GM23338 (cell line): ENCODE measurements at regions not wholly inside any gene's neighbourhood (a gene's known extent, or its start where the extent isn't known, plus 50 kb on each side); places are given as distances from the start of the nearest gene placed in this dataset.

Experiments
- ATAC-seq: fragments of 200-7000 bp; cut with Tn5 transposase; 3 replicates; pipeline ENCODE4 v1.9.1; 2020
- DNase-seq: peaks from one replicate; pipeline ENCODE4 v3.0.0-alpha.2; 2015; ENCODE audit warnings: low spot score
- H2AFZ ChIP-seq: fragments of 200-600 bp; sonication (generic); 2 replicates; pipeline ENCODE4 v1.8.0; 2016; ENCODE audit warnings: antibody characterized with exemption, mild to moderate bottlenecking, moderate library complexity
- H3F3A ChIP-seq: fragments of 200-600 bp; sonication (generic); replicated peaks from 2 replicates; pipeline ENCODE4 v1.8.0; 2017; ENCODE audit warnings: antibody characterized with exemption, mixed run types, low read depth
- H3K27ac ChIP-seq: fragments of 200-600 bp; sonication (generic); 2 replicates; pipeline ENCODE4 v1.6.1; 2016; ENCODE audit warnings: low read depth
- H3K27me3 ChIP-seq: fragments of 200-600 bp; sonication (generic); 2 replicates; pipeline ENCODE4 v1.8.0; 2016; ENCODE audit warnings: mild to moderate bottlenecking, mixed run types, moderate library complexity; ENCODE audit not compliant: insufficient read depth
- H3K36me3 ChIP-seq: fragments of 200-600 bp; sonication (generic); 2 replicates; pipeline ENCODE4 v1.8.0; 2016; ENCODE audit warnings: mild to moderate bottlenecking; ENCODE audit not compliant: insufficient read depth
- H3K4me1 ChIP-seq: fragments of 200-600 bp; sonication (generic); 2 replicates; pipeline ENCODE4 v1.8.0; 2016; ENCODE audit warnings: mild to moderate bottlenecking, moderate library complexity; ENCODE audit not compliant: insufficient read depth
- H3K4me2 ChIP-seq: fragments of 200-600 bp; sonication (generic); 2 replicates; pipeline ENCODE4 v1.7.1; 2017; ENCODE audit warnings: mixed run types
- H3K4me3 ChIP-seq: fragments of 200-600 bp; sonication (generic); 2 replicates; pipeline ENCODE4 v1.6.1; 2016; ENCODE audit warnings: mixed run types
- H3K79me2 ChIP-seq: fragments of 200-600 bp; sonication (generic); replicated peaks from 2 replicates; pipeline ENCODE4 v1.8.0; 2017; ENCODE audit warnings: mild to moderate bottlenecking; ENCODE audit not compliant: insufficient read depth
- H3K9me2 ChIP-seq: fragments of 200-600 bp; sonication (generic); 2 replicates; pipeline ENCODE4 v1.8.0; 2017; ENCODE audit not compliant: insufficient read depth
- H4K20me1 ChIP-seq: fragments of 200-600 bp; sonication (generic); replicated peaks from 2 replicates; pipeline ENCODE4 v1.8.0; 2017; ENCODE audit warnings: mild to moderate bottlenecking; ENCODE audit not compliant: insufficient read depth
- H3K27ac Mint-ChIP-seq: 2 replicates; pipeline ENCODE4 v1.8.0; 2020; ENCODE audit warnings: inconsistent platforms, mild to moderate bottlenecking, moderate library complexity, mixed read lengths
- H3K27me3 Mint-ChIP-seq: 3 replicates; pipeline ENCODE4 v1.8.0; 2022; ENCODE audit warnings: low read depth, mild to moderate bottlenecking, moderate library complexity, mixed read lengths, inconsistent platforms; ENCODE audit not compliant: insufficient read depth, poor library complexity
- H3K36me3 Mint-ChIP-seq: 3 replicates; pipeline ENCODE4 v1.8.0; 2021; ENCODE audit warnings: low read depth, mild to moderate bottlenecking, inconsistent platforms, moderate library complexity, mixed read lengths
- H3K4me1 Mint-ChIP-seq: 3 replicates; pipeline ENCODE4 v1.8.0; 2020; ENCODE audit warnings: mild to moderate bottlenecking, inconsistent platforms, mixed read lengths
- H3K4me3 Mint-ChIP-seq: 3 replicates; pipeline ENCODE4 v1.8.0; 2021; ENCODE audit warnings: moderate library complexity, mild to moderate bottlenecking, inconsistent platforms, mixed read lengths
- H3K9me3 Mint-ChIP-seq: 3 replicates; pipeline ENCODE4 v1.8.0; 2020; ENCODE audit warnings: moderate library complexity, mild to moderate bottlenecking, inconsistent platforms, mixed read lengths
- CREB1 ChIP-seq: fragments of 250-450 bp; sonication (Bioruptor Pico); IDR thresholded peaks from 2 replicates; pipeline ENCODE4 v1.5.0; 2020; ENCODE audit warnings: low read depth, mild to moderate bottlenecking, moderate library complexity
- EZH2 ChIP-seq: fragments of 200-600 bp; sonication (generic); IDR thresholded peaks from one replicate; pipeline ENCODE4 v1.8.0; 2017; ENCODE audit warnings: antibody characterized with exemption, mild to moderate bottlenecking, low read depth; ENCODE audit not compliant: unreplicated experiment
- EZH2phosphoT487 ChIP-seq: fragments of 200-600 bp; sonication (generic); IDR thresholded peaks from one replicate; pipeline ENCODE4 v1.8.1; 2018; ENCODE audit warnings: antibody characterized with exemption; ENCODE audit not compliant: unreplicated experiment
- JUNB ChIP-seq: IDR thresholded peaks from one replicate; pipeline ENCODE4 v1.6.1; 2016; ENCODE audit warnings: antibody characterized with exemption; ENCODE audit not compliant: unreplicated experiment
- NANOG ChIP-seq: IDR thresholded peaks from 2 replicates; pipeline ENCODE4 v1.6.1; 2016; ENCODE audit warnings: antibody characterized with exemption, borderline replicate concordance
- POLR2AphosphoS5 ChIP-seq: IDR thresholded peaks from 2 replicates; pipeline ENCODE4 v1.6.1; 2016; ENCODE audit warnings: antibody characterized with exemption, low read depth
- STAT1 ChIP-seq: IDR thresholded peaks from one replicate; pipeline ENCODE4 v1.6.1; 2016; ENCODE audit warnings: antibody characterized with exemption; ENCODE audit not compliant: unreplicated experiment
- ZNF114 ChIP-seq: fragments of 250-450 bp; sonication (Bioruptor Pico); IDR thresholded peaks from 2 replicates; pipeline ENCODE4 v1.5.0; 2020; ENCODE audit warnings: mild to moderate bottlenecking, moderate library complexity
- ZNF331 ChIP-seq: fragments of 250-450 bp; sonication (Bioruptor Pico); IDR thresholded peaks from 2 replicates; pipeline ENCODE4 v1.5.0; 2020; ENCODE audit warnings: low read depth, mild to moderate bottlenecking, moderate library complexity
- TF ChIP-seq, protein P1 (sequence below): fragments of 250-450 bp; sonication (Bioruptor Pico); IDR thresholded peaks from 2 replicates; pipeline ENCODE4 v1.5.0; 2020; ENCODE audit warnings: mild to moderate bottlenecking, moderate library complexity
- TF ChIP-seq, protein P2 (sequence below), 2 experiments: fragments of 200-600 bp in 1 of 2; sonication (generic) in 1 of 2; conservative IDR thresholded peaks; 2 replicates each; pipeline versions ENCODE4 v1.5.1 to v1.6.1; 2016 to 2017; ENCODE audit warnings: antibody characterized with exemption in 2 of 2, low read depth in 2 of 2, mild to moderate bottlenecking in 2 of 2, moderate library complexity in 1 of 2
- TF ChIP-seq, protein P3 (sequence below): IDR thresholded peaks from one replicate; pipeline ENCODE4 v1.6.1; 2018; ENCODE audit warnings: antibody characterized with exemption; ENCODE audit not compliant: unreplicated experiment
- TF ChIP-seq, protein P4 (sequence below): IDR thresholded peaks from 2 replicates; pipeline ENCODE4 v1.6.1; 2016; ENCODE audit warnings: antibody characterized with exemption

DNA sequence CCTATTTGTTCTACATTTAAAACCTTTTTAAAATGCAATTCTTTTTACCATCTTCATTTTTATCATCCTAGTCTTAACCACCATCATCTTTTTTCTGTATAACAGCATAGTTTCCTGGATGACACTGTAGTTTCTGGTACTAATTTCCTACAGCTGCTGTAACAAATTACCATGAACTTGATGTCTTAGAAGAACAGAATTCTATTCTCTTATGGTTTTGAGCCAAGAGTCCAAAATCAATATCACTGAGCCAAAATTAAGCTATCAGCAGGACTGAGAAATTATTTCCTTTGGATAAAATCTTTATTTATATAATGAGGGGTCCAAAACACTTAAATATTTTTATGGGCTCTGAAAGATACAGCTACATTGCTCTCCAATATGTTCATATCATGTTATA lies 539.3 kb downstream of the METTL4 start:
- H3K4me1 Mint-ChIP-seq: peaks cover 5% of the 10 kb centered on the region; the same call in 2 of the 3 replicates
- Histone ChIP-seq H3K4me2 (no peak overlapping the region), H3K36me3 (no peaks in the 10 kb centered on the region), H3K27ac (no peak overlapping the region), H3K4me1 (0 out of 2 replicates have a peak, but pooled peaks cover 4% of the 10 kb centered on the region), H2AFZ (no peak overlapping the region), H3K27me3 (no peaks in the 10 kb centered on the region), H4K20me1 (no peaks in the 10 kb centered on the region), H3K9me2 (0 out of 2 replicates have a peak, but pooled peaks cover 4% of the 10 kb centered on the region), H3F3A (no peaks in the 10 kb centered on the region), H3K79me2 (no peaks in the 10 kb centered on the region), H3K4me3 (no peak overlapping the region)
- no peak for DNase-seq
- H3K9me3 Mint-ChIP-seq: no peaks in the 10 kb centered on the region
- no peak for ATAC-seq
- H3K36me3 Mint-ChIP-seq: no peaks in the 10 kb centered on the region
- TF ChIP-seq EZH2phosphoT487 (no peak), EZH2 (no peak), JUNB (no peak), ZNF331 (CRISPR knock-in tag) (no peak), STAT1 (no peak), ZNF114 (CRISPR knock-in tag) (no peak), CREB1 (no peak), NANOG (no peak), POLR2AphosphoS5 (no peak)
- TF ChIP-seq, protein P1, sequence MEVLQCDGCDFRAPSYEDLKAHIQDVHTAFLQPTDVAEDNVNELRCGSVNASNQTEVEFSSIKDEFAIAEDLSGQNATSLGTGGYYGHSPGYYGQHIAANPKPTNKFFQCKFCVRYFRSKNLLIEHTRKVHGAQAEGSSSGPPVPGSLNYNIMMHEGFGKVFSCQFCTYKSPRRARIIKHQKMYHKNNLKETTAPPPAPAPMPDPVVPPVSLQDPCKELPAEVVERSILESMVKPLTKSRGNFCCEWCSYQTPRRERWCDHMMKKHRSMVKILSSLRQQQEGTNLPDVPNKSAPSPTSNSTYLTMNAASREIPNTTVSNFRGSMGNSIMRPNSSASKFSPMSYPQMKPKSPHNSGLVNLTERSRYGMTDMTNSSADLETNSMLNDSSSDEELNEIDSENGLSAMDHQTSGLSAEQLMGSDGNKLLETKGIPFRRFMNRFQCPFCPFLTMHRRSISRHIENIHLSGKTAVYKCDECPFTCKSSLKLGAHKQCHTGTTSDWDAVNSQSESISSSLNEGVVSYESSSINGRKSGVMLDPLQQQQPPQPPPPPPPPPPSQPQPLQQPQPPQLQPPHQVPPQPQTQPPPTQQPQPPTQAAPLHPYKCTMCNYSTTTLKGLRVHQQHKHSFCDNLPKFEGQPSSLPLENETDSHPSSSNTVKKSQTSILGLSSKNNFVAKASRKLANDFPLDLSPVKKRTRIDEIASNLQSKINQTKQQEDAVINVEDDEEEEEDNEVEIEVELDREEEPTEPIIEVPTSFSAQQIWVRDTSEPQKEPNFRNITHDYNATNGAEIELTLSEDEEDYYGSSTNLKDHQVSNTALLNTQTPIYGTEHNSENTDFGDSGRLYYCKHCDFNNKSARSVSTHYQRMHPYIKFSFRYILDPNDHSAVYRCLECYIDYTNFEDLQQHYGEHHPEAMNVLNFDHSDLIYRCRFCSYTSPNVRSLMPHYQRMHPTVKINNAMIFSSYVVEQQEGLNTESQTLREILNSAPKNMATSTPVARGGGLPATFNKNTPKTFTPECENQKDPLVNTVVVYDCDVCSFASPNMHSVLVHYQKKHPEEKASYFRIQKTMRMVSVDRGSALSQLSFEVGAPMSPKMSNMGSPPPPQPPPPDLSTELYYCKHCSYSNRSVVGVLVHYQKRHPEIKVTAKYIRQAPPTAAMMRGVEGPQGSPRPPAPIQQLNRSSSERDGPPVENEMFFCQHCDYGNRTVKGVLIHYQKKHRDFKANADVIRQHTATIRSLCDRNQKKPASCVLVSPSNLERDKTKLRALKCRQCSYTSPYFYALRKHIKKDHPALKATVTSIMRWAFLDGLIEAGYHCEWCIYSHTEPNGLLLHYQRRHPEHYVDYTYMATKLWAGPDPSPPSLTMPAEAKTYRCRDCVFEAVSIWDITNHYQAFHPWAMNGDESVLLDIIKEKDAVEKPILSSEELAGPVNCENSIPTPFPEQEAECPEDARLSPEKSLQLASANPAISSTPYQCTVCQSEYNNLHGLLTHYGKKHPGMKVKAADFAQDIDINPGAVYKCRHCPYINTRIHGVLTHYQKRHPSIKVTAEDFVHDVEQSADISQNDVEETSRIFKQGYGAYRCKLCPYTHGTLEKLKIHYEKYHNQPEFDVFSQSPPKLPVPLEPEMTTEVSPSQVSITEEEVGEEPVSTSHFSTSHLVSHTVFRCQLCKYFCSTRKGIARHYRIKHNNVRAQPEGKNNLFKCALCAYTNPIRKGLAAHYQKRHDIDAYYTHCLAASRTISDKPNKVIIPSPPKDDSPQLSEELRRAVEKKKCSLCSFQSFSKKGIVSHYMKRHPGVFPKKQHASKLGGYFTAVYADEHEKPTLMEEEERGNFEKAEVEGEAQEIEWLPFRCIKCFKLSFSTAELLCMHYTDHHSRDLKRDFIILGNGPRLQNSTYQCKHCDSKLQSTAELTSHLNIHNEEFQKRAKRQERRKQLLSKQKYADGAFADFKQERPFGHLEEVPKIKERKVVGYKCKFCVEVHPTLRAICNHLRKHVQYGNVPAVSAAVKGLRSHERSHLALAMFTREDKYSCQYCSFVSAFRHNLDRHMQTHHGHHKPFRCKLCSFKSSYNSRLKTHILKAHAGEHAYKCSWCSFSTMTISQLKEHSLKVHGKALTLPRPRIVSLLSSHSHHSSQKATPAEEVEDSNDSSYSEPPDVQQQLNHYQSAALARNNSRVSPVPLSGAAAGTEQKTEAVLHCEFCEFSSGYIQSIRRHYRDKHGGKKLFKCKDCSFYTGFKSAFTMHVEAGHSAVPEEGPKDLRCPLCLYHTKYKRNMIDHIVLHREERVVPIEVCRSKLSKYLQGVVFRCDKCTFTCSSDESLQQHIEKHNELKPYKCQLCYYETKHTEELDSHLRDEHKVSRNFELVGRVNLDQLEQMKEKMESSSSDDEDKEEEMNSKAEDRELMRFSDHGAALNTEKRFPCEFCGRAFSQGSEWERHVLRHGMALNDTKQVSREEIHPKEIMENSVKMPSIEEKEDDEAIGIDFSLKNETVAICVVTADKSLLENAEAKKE (CRISPR knock-in tag): no peak
- TF ChIP-seq, protein P2, sequence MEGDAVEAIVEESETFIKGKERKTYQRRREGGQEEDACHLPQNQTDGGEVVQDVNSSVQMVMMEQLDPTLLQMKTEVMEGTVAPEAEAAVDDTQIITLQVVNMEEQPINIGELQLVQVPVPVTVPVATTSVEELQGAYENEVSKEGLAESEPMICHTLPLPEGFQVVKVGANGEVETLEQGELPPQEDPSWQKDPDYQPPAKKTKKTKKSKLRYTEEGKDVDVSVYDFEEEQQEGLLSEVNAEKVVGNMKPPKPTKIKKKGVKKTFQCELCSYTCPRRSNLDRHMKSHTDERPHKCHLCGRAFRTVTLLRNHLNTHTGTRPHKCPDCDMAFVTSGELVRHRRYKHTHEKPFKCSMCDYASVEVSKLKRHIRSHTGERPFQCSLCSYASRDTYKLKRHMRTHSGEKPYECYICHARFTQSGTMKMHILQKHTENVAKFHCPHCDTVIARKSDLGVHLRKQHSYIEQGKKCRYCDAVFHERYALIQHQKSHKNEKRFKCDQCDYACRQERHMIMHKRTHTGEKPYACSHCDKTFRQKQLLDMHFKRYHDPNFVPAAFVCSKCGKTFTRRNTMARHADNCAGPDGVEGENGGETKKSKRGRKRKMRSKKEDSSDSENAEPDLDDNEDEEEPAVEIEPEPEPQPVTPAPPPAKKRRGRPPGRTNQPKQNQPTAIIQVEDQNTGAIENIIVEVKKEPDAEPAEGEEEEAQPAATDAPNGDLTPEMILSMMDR (conservative IDR thresholded peaks at IDR 0.05; ENCODE audit: low read depth in 2 of 2): no peak
- TF ChIP-seq, protein P3, sequence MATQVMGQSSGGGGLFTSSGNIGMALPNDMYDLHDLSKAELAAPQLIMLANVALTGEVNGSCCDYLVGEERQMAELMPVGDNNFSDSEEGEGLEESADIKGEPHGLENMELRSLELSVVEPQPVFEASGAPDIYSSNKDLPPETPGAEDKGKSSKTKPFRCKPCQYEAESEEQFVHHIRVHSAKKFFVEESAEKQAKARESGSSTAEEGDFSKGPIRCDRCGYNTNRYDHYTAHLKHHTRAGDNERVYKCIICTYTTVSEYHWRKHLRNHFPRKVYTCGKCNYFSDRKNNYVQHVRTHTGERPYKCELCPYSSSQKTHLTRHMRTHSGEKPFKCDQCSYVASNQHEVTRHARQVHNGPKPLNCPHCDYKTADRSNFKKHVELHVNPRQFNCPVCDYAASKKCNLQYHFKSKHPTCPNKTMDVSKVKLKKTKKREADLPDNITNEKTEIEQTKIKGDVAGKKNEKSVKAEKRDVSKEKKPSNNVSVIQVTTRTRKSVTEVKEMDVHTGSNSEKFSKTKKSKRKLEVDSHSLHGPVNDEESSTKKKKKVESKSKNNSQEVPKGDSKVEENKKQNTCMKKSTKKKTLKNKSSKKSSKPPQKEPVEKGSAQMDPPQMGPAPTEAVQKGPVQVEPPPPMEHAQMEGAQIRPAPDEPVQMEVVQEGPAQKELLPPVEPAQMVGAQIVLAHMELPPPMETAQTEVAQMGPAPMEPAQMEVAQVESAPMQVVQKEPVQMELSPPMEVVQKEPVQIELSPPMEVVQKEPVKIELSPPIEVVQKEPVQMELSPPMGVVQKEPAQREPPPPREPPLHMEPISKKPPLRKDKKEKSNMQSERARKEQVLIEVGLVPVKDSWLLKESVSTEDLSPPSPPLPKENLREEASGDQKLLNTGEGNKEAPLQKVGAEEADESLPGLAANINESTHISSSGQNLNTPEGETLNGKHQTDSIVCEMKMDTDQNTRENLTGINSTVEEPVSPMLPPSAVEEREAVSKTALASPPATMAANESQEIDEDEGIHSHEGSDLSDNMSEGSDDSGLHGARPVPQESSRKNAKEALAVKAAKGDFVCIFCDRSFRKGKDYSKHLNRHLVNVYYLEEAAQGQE: no peak
- TF ChIP-seq, protein P4, sequence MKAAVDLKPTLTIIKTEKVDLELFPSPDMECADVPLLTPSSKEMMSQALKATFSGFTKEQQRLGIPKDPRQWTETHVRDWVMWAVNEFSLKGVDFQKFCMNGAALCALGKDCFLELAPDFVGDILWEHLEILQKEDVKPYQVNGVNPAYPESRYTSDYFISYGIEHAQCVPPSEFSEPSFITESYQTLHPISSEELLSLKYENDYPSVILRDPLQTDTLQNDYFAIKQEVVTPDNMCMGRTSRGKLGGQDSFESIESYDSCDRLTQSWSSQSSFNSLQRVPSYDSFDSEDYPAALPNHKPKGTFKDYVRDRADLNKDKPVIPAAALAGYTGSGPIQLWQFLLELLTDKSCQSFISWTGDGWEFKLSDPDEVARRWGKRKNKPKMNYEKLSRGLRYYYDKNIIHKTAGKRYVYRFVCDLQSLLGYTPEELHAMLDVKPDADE: no peak
- no peaks in the 10 kb centered on the region for H3K27me3 Mint-ChIP-seq
- no peak overlapping the region for H3K4me3 Mint-ChIP-seq
- no peak overlapping the region for H3K27ac Mint-ChIP-seq
